ENCODE measurements at regions not wholly inside any gene's neighbourhood (a gene's known extent, or its start where the extent isn't known, plus 50 kb on each side); places are given as distances from the start of the nearest gene placed in this dataset.
A peak's percentile ranks its signal among the peaks of the same experiment; 100 is the strongest.
"Not testable (repeated sequence)": the region's sequence is repeated elsewhere in the genome, so short reads cannot be mapped to it uniquely, and the experiment has no call there.

DNA sequence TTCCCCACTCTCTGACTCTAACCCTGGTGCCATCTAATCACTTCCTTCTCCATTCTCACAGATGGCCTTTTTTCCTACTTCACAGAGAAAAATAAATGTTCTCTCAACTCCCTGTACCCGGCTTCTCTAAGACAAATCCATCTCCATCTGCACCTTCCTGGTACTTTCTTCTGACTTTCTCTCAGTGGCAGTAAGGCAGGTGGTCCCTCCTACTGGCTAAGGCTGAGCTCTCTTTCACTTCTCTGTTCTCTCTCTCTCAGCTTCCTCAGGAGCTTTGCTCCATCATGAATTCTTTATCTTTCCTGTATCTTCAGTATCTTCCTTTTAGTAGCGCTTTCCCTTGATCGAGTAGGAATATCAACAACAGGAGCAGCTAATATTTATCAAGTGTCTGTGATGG is 421.6 kb downstream of the TMEM135 start:
- FAIRE-seq: no peak

DNA sequence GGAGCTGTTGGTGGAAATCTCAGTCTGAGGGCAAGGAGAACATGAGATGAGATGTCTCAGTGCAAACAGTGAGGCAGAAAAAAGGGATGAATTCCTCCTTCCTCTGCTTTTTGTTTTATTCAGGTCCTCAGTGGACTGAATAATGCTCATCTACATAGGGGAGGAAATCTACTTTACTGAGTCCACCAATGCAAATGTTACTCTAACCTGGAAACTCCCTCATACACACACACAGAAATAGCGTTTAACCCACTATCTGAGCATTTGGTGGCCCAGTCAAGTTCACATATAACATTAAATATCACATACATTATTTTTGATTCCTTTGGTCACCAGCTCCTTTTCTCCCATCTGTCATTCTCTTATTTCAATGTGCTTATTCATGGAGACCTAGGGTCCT is 418.8 kb downstream of the TMEM135 start:
- no peak for FAIRE-seq

DNA sequence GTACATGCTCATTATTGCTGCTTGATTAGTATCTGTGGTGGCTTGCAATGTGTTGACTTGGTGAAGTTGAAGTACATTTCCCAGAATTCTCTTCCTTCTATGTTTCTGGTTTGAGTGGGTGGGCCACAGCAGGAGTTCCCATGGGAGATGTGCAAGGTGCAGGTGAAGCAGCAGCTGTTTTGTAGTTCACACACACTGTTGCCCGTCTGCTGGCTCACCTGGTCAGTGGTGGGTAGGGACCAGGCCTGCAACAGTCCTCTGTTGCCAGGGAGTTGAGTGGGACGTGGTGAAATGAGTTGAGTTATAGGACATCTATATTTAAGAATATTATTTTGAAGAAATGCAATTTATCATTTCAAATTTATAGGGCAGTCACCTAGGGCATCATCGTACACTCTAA is 417.4 kb downstream of the TMEM135 start:
- FAIRE-seq: no peak

DNA sequence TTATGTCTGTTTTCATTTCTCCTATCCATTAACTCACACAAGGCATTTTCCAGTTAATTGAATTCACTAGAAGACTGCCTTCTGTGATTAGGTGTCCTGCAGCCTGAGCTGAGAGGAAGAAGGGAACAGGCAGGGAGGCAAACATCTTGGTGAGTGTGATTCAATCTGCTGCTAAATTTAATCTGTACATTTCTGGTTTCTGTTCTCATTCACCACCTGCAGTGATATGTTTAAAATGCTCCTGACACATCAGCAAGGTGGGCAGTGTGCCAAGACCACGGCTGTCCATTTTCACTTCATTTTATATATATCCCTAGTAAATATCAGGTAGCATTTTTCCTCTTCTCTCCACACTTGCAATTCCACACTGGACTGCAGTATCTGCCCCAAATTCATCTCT is 416.5 kb downstream of the TMEM135 start:
- FAIRE-seq: no peak

DNA sequence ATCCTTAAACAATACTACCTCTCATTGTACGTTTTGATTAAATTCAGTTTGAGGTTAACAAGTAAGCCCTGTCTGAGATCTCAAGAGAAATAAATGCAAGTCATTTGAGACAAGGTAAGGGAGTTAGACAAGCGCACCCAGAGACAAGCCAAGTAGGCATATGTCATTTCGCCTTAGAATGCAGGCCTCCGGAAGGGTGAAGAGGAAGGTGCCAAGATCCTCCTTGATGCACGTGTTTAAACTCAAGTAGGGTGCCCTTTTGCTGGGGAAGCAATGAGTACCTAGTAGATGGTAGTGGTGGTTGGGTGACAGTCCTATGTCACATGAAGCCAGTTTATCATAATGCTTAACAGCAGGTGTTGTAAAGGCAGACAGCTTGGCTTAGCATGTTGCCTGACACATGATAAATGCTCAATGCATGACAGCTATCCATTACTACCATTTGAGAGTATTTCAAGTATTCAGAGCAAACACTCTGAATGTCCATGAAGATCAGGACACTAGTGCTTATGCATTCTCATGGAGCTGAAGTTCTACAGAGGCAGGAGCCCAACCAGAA is 415.9 kb downstream of the TMEM135 start:
- no peak for FAIRE-seq

DNA sequence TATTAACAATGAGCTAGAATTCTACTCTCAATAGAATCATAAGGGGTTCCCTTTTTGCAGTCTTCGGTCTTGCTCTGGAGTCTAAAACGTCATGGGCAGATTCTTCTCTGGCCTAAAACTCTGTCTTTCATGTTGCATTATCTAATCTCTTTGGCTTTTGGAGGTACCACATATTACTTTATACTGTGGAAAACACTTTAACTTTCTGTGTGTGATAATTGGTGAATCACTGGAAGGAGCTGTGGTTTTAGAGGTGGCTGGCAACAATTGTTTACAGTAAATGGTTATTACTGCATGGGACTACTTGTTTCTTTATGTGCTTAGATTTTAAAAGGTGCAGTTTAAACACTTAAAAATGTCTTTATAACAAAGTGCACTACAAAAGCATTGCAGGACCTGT is 414.3 kb downstream of the TMEM135 start:
- FAIRE-seq: not testable (repeated sequence)

DNA sequence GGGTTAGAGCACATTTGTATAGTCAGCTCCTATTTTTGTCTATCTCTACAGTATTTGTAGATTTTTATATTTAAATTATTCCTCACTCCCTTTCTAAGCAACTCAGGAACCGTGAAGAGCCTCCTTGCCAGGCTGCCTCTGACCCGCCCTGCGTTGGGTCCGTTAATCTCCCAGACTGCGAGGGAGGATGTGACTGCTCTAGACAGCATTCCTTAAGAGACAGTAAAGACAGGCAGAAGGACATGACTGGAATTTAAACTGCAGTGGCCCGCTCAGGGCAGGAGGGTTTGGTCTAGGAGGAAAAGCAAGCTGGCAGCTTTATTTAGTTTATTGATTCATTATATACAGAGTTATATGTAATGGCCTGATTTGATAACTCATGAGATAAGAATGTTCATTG is 413.7 kb downstream of the TMEM135 start:
- no peak for FAIRE-seq

DNA sequence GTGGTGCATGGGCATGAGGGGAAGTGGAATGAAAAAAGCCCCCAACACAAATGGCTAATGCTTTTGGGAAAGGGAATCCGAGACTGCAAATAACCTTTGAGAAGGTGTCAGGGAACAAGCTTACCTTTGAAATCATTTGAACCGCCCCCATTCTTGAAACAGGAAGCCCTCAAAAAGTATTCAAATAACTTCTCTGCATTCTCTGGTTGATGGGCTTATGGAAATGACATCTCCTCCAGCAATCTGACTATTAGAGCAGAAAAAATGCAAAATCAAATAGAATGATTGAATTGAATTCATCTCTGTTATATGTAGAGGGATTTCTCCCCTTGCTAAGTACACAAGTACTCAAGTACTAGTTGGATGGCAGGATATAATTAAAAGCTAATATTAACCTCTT is 409.9 kb downstream of the TMEM135 start:
- FAIRE-seq: no peak

DNA sequence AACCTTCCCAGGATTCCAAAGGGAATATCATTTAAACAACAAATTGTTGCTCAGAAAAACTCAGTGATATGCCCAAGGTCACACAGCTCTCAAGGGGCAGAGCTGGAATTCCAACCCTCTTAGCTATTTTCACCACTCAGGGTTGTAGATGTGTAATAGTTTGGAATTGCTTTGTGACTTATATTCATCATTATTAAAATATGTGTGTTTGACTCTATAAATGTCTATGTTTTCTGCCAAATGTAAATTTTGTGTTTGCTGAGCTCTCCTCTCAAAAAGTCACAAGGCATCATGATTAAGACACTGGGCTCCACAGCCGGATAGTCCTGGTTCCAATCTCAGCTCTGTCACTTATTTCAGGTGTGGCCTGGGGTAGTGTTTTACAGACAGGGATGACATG is 407.3 kb downstream of the TMEM135 start:
- no peak for FAIRE-seq

DNA sequence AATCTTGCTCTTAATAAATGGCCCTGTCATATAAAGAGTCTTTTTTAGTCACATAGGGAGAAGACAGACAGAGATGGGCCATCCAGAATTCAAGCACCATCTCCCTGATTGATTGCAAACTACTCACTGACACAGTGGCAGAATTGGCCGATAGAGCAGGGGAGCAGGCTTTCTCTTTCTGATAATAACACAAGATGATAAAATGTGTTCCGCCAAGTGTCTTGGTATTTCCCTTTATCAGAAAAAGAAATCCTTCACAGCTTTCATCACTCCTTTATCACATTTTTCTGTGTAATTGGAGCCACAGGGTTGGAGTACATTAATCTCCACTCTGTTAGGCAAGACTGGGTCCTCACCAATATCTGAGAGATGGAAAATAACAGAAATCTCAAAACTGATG is 406.0 kb downstream of the TMEM135 start:
- no peak for FAIRE-seq

DNA sequence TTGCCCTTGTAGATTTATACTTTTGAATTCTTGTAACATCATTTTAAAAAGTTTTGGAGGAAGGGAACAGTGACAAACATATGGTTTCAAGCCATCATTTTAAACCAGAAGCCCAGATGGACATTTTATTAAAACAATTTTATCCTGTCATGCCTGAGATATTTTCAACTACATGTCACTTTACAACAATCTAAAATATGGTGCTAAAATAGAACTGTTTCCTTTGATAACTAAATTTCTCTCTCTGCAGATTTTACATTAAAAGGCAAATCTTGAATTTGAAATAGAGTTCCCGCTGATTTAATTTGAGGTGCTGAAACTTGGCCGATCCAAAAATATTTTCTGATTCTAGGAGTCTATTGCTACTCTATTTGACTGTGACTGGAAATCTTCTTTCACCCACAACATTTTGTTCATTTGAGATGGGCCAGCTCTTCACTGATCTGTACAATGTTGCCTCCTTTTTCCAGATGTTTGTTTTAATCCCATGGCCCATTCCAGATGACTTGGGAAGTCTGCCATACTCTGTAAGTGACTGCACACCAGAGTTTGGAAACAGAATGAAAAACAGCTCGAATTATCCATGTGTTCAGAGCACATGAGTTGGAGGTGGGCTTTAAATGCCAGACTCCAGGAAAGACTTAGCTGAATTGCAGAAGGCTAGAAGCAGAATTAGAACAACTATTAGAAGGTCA is 402.5 kb downstream of the TMEM135 start:
- FAIRE-seq: no peak

DNA sequence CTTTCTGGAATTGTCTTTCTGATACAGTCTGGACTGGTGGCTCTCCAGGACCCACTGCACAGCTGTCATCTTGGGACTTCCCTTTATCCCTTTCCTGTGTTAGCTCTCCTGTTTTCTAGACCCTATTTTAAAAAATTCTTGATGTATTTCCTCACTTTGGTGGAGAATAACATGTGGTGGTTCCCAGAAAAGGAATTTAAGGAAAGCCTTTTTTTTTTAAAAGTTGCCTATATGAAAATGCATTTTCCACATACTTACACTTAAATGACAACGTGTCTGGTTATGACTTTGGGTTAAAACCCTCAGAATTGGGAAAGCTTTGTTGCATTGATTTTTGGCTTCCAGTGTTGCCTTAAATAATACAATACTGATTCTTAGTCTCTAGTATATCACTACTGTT is 400.7 kb downstream of the TMEM135 start:
- FAIRE-seq: no peak

DNA sequence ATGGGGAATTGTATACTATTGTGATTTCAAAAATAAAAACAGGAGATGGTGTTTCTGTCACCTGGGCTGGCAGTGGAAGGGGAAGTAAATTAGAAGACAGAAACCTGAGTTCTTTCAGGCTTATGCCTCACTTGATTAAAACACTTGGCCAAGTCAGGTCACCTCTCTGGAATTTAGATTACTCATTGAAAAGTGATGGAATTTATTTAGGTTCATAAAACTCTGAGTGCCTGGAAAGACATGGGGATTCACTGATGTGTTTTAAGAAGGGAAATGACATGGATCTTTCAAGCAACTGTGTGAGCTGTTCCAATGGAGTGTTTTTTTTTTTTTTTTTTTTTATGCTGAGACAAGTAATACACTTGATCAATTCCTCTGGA is 400.1 kb downstream of the TMEM135 start:
- FAIRE-seq: no peak

DNA sequence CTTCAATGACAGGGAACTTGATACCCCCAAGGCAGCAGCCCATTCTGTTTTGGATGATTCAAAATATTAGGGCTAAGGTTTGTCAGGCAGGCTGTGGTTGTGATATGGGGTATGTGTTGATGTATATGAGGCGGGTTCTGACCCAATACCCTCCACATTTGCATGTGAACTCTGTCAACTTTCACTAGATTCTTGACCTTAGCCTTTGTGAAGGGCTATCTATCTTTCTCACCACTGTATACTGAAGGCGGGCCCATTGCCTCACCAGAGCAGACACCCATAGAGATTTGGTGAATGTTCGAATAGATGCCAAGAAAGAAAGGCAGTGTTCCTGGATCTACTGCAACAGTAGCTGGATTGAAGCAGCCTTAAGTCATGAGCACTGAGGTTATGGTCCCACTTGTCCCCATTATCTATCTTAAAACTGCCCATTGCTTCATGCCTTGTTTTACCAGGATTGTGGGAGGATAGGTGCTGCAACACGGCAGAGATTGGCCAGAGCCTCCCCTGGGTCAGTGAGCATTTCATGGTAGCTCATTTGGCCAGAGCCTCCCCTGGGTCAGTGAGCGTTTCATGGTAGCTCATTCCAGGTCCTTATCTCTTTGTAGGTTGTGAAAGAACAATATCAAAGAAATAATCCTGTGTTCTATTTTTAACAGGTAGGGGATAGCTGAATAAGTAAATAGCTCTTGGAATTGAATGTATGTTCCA is 399.6 kb downstream of the TMEM135 start:
- FAIRE-seq: no peak

DNA sequence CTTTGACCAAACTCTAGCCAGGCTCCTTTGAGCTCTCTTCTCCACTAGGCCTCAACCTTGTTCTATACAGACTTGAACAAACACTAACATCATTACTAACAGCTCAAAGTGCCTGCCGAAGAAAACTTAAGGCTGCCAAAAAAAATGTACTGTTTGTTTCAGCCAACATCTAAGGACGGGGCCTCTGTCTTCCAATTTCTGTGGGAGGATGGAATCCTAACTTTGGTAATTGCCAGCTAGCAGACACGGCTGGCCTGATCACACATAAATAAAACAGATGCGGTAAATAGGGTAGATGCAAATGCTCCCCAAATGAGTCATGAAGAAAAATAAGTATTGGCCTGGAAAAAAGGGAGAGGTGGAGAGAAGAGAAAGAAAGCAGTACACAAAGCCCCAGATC is 394.3 kb downstream of the TMEM135 start:
- FAIRE-seq: no peak

DNA sequence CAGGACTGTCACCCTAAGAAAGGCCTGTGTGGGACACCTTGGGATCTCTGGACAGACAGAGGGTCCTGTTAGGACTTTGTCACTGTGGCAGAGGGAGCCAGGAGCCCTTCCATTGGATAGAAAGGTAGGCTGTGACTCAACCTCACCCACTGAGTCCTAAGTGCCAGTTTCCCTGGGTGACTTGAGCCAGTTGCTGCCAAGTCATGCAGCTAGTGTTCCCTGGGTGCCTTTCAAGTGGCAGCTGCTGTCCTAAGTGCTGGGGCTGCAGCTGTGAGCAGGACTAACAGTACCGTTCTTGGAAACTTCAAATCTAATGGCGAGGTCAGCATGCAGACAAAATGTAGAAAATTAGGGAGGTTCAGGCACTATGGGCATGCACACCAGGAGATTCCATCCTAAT is 393.7 kb downstream of the TMEM135 start:
- FAIRE-seq: no peak

DNA sequence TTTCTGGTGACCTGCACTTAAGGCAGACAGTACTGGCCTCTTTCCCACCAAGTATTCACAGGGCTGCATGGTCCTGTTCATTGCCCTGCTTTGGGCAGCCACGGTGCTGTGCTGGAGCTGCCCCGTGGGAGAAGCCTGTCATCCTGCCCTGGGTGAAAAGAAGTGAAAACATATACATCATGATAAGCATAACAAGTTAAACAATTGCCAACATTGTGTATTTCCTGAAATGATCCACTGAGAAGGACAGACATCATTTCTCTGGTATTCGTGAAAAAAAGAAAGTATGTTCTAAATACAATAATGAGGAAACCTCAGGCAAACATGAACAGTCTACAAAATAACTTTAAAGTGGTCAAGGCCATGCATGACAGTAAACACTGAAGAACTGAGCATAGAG is 393.1 kb downstream of the TMEM135 start:
- FAIRE-seq: no peak

DNA sequence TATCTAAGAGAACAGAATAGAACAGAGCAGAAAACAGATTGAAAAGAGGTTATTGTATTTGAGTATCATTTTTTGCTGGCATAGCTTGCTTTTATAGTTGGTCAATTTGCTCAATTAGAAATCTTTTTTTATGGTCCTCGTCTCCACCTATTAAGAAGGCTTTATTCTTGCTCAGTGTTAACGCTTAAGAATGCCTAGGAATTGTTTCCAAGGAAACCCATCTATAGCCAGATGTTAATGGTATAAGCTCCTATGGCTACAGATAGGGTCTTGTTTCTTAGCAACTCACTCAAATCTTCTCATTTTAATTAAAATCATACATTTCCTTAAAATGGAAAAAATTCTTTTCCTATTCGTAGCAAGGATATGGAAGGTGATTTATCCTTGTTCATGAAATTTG is 392.3 kb downstream of the TMEM135 start:
- no peak for FAIRE-seq

DNA sequence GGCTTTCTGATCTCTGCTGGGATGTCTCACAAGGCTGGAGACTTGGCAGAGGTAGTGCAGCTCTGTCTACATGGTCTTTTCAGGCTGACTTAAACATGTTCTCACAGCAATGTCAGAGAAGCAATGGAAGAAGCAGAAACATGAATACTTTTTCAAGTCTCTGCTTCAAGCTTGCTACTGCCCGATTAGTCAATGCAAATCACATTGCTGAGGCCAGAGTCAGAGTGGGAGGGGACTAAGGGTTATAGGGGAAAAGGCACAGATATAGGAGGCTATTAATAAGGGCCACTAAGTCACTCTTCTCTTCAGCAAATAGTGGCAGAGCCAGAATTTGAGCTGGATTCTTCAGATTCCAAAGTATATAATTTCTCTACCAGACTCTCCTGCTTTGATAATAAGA is 390.5 kb downstream of the TMEM135 start:
- FAIRE-seq: no peak

DNA sequence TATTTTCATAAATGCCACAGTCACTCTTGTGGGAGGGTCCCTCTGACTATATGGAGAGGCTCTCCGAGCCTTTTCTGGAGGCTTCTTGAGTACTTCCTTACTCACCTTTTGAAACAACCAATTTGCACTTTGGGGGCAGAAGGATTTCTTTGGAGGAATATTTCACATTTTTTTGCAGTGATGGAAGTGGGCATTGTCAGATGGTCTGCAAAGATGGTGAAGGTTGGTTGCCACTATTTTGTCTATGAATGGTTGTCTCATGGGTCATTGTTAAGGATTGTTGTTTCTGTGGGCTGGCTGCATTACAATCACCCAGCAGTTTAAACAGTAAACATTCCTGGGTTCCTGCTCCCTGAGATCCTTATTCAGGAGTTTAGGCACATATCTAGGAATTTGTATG is 388.2 kb downstream of the TMEM135 start:
- FAIRE-seq: no peak

DNA sequence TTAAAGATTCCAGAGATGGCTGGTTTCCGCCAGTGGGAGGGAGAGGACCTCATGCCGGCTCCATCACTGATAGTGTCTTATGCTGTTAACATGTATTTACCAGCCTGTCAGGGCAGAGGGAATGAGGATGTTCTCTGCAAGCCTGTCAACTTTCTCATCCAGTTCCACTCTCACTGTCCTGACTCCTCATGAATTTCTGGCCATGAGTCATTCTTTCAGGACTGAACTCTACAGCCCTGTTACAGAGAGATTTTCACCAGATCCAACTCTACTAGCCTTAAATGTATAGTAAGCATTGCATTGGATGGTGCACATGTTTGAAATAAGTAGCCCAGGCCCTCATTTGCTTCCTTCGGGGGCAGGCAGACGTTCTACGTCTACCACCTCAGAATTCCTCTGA is 387.7 kb downstream of the TMEM135 start:
- no peak for FAIRE-seq

DNA sequence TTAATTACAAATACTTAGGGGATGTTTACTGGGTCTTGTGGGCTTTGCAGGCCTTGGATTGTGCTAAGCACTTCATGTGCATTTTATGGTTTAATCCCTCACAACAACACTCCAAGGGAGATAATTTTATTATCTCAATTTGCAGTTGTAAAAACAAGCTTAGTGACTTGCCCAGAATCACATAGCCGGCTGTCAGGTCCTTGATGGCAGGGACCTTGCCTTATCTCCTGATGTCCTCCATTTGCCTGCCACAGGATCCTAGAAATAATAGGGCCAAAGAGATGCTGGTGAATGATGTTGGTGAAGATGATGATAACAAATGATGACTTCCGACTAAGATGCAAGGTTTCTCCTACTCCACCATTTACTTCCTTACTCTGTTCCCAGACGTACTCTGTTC is 385.4 kb downstream of the TMEM135 start:
- no peak for FAIRE-seq

DNA sequence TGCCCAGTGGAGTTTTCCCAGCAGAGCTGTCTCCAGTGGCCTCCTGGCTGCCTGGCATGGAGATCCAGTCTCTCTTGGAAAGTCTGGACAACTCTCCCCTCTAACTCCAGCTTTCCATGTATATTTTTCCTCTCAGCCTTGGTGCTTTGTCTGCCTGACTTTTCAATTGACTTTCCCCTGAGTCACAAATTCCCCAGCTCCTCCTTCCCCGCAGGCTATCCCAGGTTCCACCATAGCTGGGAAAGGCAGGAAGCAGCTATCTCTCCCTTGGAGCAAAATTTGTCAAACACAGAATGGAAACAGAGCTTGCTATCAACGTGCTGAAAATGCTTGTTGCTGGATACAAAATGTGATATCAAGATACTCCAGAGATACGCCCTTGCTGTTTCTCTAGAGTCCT is 384.8 kb downstream of the TMEM135 start:
- FAIRE-seq: no peak

DNA sequence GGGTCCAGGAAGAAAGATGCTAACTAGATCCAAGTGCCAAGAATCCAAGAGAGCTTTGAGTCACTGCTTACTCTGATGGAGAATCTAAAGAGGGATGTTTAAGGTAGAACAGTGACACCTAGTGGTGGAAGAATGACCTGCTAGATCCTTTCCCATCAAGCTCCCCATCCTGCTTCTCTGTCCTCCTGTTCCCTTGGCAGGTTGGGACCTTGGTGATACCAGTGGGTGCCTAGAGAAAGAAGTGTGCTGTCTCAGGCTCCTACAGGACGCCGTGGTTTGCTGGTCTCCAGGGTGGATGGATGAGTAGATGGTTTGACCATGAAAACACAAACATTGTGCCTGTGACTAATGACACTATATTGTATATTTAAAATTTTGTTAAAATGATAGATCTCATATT is 383.7 kb downstream of the TMEM135 start:
- peak; percentile 70 for FAIRE-seq

DNA sequence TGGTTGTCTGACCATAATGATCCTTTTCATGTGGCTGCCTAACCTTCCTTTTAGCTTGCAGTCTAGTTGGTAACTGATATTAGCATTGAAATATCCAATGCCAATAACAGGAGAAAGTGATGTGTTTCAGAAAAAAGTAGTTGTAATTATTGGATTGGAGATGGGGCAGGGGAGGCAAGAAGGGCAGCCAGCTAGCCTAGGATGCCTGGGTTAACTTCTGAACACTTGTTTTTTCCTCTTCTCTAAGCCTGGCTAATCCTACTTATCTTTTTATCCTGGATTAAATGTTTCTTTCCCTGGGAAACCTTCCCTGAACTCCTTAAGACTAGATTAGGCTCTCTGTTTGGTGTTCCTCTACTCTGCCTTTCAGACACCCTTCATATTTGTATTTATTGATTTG is 380.2 kb downstream of the TMEM135 start:
- no peak for FAIRE-seq

All from G401.6 (cell line).